Endothelial cell of umbilical vein (primary cell): ENCODE measurements at regions not wholly inside any gene's neighbourhood (a gene's known extent, or its start where the extent isn't known, plus 50 kb on each side); places are given as distances from the start of the nearest gene placed in this dataset.

Source experiments
- BruUV-seq: library from RNA; stranded (reverse); fragments of 400-500 nt; replicated peaks from 2 replicates; lab custom pipeline; 2021; lab: Mats Ljungman, UMichigan
- CTCF ChIA-PET: fragments of 300-600, 350-600 bp; sonication (Branson Sonifier 250); formaldehyde crosslinking; loops from one replicate; lab custom pipeline; 2021; ENCODE audit warnings: antibody characterized with exemption, inconsistent platforms; lab: Charles Lee
- POLR2A ChIA-PET: fragments of 300-600, 350-600 bp; sonication (Branson Sonifier 250); formaldehyde crosslinking; loops from one replicate; lab custom pipeline; 2021; ENCODE audit warnings: antibody characterized with exemption, inconsistent platforms; lab: Charles Lee
- DNase-seq: peaks from one replicate; pipeline ENCODE4 v3.0.0-alpha.2; 2011; ENCODE audit warnings: low read depth, low spot score
- FAIRE-seq: peaks from 2 replicates; lab custom pipeline; 2011; peaks lifted over from hg19 to GRCh38; lab: Jason Lieb, UNC
- H2AFZ ChIP-seq: 2 replicates; pipeline ENCODE4 v1.6.0; 2012; ENCODE audit warnings: low read depth, low read length, control low read depth, inconsistent platforms
- H3K27ac ChIP-seq: 2 replicates; pipeline ENCODE4 v1.5.1; 2011; ENCODE audit warnings: low read depth, mild to moderate bottlenecking, control low read depth, low read length, moderate library complexity; ENCODE audit not compliant: insufficient read depth
- H3K27me3 ChIP-seq, 2 experiments: 2 replicates each; pipeline versions ENCODE4 v1.6.0 to v1.6.1; 2011; ENCODE audit warnings: low read length in 2 of 2, mixed read lengths in 1 of 2; ENCODE audit not compliant: control insufficient read depth in 2 of 2, insufficient read depth in 2 of 2
- H3K36me3 ChIP-seq, 2 experiments: 2 replicates in 1 of 2; 3 replicates in 1 of 2; pipeline ENCODE4 v1.5.1; 2011; ENCODE audit warnings: low read length in 2 of 2, mild to moderate bottlenecking in 1 of 2, moderate library complexity in 1 of 2; ENCODE audit not compliant: control insufficient read depth in 2 of 2, insufficient read depth in 2 of 2; ENCODE audit errors: extremely low read depth in 1 of 2
- H3K4me1 ChIP-seq: 3 replicates; pipeline ENCODE4 v1.5.1; 2011; ENCODE audit warnings: mild to moderate bottlenecking, low read length; ENCODE audit not compliant: control insufficient read depth, insufficient read depth; ENCODE audit errors: extremely low read depth
- H3K4me2 ChIP-seq: 2 replicates; pipeline ENCODE4 v1.6.1; 2011; ENCODE audit warnings: low read length, control low read depth, mixed read lengths; ENCODE audit not compliant: insufficient read depth
- H3K4me3 ChIP-seq, 3 experiments: fragments of 200-600 bp in 1 of 3; sonication (generic), shearing (Covaris generic) in 1 of 3; replicated peaks in 1 of 3; 2 replicates each; pipeline ENCODE4 v1.5.1; 2011 to 2016; ENCODE audit warnings: control low read depth in 3 of 3, low read length in 3 of 3, mild to moderate bottlenecking in 2 of 3, inconsistent platforms in 1 of 3, low read depth in 1 of 3, moderate library complexity in 1 of 3; ENCODE audit not compliant: insufficient read depth in 1 of 3
- H3K79me2 ChIP-seq: 2 replicates; pipeline ENCODE4 v1.6.0; 2012; ENCODE audit warnings: low read length, inconsistent platforms; ENCODE audit not compliant: control insufficient read depth, insufficient read depth
- H3K9ac ChIP-seq: replicated peaks from 2 replicates; pipeline ENCODE3; 2011; ENCODE audit warnings: low read length, control low read depth; ENCODE audit not compliant: insufficient read depth; ENCODE audit errors: extremely low read depth
- H3K9me1 ChIP-seq: replicated peaks from 3 replicates; pipeline ENCODE4 v1.6.0; 2011; ENCODE audit warnings: mild to moderate bottlenecking, low read length; ENCODE audit not compliant: control insufficient read depth, insufficient read depth; ENCODE audit errors: extremely low read depth
- H3K9me3 ChIP-seq: replicated peaks from 2 replicates; pipeline ENCODE4 v1.5.1; 2012; ENCODE audit warnings: low read length, inconsistent platforms; ENCODE audit not compliant: control insufficient read depth, insufficient read depth
- H4K20me1 ChIP-seq: replicated peaks from 2 replicates; pipeline ENCODE3; 2011; ENCODE audit warnings: mild to moderate bottlenecking, low read length; ENCODE audit not compliant: control insufficient read depth, insufficient read depth; ENCODE audit errors: extremely low read depth
- EZH2 ChIP-seq: IDR thresholded peaks from 2 replicates; pipeline ENCODE4 v1.6.1; 2012; ENCODE audit warnings: borderline replicate concordance, low read depth, mild to moderate bottlenecking, moderate library complexity, low read length, inconsistent platforms; ENCODE audit not compliant: severe bottlenecking
- FOS ChIP-seq: IDR thresholded peaks from 2 replicates; pipeline ENCODE4 v1.6.1; 2011; ENCODE audit warnings: mild to moderate bottlenecking, low read length, moderate library complexity, borderline replicate concordance; ENCODE audit not compliant: insufficient read depth
- GATA2 ChIP-seq: IDR thresholded peaks from 2 replicates; pipeline ENCODE4 v1.7.0; 2011; ENCODE audit warnings: low read depth, mild to moderate bottlenecking, moderate library complexity, mixed read lengths, low read length; ENCODE audit not compliant: insufficient read length, insufficient read depth
- JUN ChIP-seq: IDR thresholded peaks from 2 replicates; pipeline ENCODE4 v1.6.1; 2011; ENCODE audit warnings: borderline replicate concordance, low read depth; ENCODE audit not compliant: insufficient read length, insufficient read depth
- MYC ChIP-seq: IDR thresholded peaks from one replicate; pipeline ENCODE4 v1.6.1; 2011; ENCODE audit warnings: mild to moderate bottlenecking, low read depth, low read length
- POLR2A ChIP-seq: IDR thresholded peaks from 2 replicates; pipeline ENCODE4 v1.6.1; 2012; ENCODE audit warnings: low read depth, mild to moderate bottlenecking, control low read depth, low read length
- POLR2AphosphoS5 ChIP-seq: IDR thresholded peaks from 2 replicates; pipeline ENCODE4 v1.6.1; 2012; ENCODE audit warnings: low read depth, mild to moderate bottlenecking, control low read depth, low read length, moderate library complexity; ENCODE audit not compliant: insufficient read depth
- dilution Hi-C: fragments of 300-500 bp; cut with MboI; formaldehyde crosslinking; loops from one replicate; pipeline ENCODE4 v1.15.0; 2019; ENCODE audit warnings: low sequenced_read_pairs; ENCODE audit not compliant: extremely low pct_ligation_motif_present
- intact Hi-C: fragments of 100-400 bp; cut with micrococcal nuclease; formaldehyde crosslinking; loops from one replicate; pipeline ENCODE4 v1.10.0; 2022
- TF ChIP-seq, protein P1 (sequence below), 2 donors: IDR thresholded peaks; 1 replicate in 1 of 2; 2 replicates in 1 of 2; pipeline ENCODE4 v1.5.1; 2011; ENCODE audit warnings: low read length in 2 of 2, mild to moderate bottlenecking in 2 of 2, moderate library complexity in 2 of 2, control low read depth in 1 of 2, inconsistent platforms in 1 of 2, low read depth in 1 of 2; ENCODE audit not compliant: insufficient read depth in 1 of 2; ENCODE audit errors: extremely low read depth in 1 of 2
- TF ChIP-seq, protein P2 (sequence below): IDR thresholded peaks from 2 replicates; pipeline ENCODE4 v1.6.1; 2011; ENCODE audit not compliant: insufficient read depth, insufficient read length

DNA sequence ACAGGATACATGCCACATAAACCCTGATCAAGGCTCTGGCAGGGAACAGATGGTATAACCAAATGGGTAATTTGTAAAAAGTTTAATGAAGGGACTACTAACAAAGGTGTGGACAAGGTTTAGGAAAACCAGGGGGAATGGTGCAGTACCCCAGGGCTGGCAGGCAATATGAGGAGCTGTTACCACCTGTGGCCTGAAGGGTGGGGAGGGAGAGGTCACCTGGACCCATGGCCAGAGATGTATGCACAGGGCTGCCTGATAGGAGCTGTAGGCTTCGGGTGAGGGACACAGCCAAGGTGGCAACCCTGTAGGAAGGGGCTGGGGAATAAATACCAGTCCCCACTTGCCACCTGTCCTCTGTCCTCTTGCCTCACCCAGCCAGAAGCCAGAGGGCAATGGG, 51.4 kb upstream of the ID3 start:
- H3K9me1 ChIP-seq = no peaks in the 10 kb centered on the region
- intact Hi-C loops (no loop called here), dilution Hi-C loops (no loop called here)
- H3K79me2 ChIP-seq = no peaks in the 10 kb centered on the region
- POLR2A ChIA-PET = no interaction called here
- no peak overlapping the region for H3K9ac ChIP-seq
- H3K9me3 ChIP-seq = no peaks in the 10 kb centered on the region
- FAIRE-seq (no peak), DNase-seq (no peak)
- no peak overlapping the region for H2AFZ ChIP-seq
- peaks cover 5 to 10% of the 10 kb centered on the region in 2 experiments for H3K27me3 ChIP-seq
- no peaks in the 10 kb centered on the region for H4K20me1 ChIP-seq
- BruUV-seq = no TSS peak
- TF ChIP-seq EZH2 (no peak), JUN (no peak), GATA2 (no peak), POLR2AphosphoS5 (no peak), FOS (no peak), MYC (no peak), POLR2A (no peak)
- TF ChIP-seq, protein P1, sequence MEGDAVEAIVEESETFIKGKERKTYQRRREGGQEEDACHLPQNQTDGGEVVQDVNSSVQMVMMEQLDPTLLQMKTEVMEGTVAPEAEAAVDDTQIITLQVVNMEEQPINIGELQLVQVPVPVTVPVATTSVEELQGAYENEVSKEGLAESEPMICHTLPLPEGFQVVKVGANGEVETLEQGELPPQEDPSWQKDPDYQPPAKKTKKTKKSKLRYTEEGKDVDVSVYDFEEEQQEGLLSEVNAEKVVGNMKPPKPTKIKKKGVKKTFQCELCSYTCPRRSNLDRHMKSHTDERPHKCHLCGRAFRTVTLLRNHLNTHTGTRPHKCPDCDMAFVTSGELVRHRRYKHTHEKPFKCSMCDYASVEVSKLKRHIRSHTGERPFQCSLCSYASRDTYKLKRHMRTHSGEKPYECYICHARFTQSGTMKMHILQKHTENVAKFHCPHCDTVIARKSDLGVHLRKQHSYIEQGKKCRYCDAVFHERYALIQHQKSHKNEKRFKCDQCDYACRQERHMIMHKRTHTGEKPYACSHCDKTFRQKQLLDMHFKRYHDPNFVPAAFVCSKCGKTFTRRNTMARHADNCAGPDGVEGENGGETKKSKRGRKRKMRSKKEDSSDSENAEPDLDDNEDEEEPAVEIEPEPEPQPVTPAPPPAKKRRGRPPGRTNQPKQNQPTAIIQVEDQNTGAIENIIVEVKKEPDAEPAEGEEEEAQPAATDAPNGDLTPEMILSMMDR (IDR thresholded peaks at IDR 0.05; ENCODE audit: extremely low read depth in 1 of 2, insufficient read depth in 1 of 2, low read depth in 1 of 2, low read length in 2 of 2) = no peak
- TF ChIP-seq, protein P2, sequence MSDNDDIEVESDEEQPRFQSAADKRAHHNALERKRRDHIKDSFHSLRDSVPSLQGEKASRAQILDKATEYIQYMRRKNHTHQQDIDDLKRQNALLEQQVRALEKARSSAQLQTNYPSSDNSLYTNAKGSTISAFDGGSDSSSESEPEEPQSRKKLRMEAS = no peak
- no peaks in the 10 kb centered on the region for H3K36me3 ChIP-seq
- H3K27ac ChIP-seq = no peak overlapping the region
- no peak overlapping the region for H3K4me2 ChIP-seq
- CTCF ChIA-PET = interaction anchor here (1.4 kb wide), 1 partner anchor 24 kb away, joined by 3 read pairs; no protein-coding TSS in a partner anchor
- no peaks in the 10 kb centered on the region for H3K4me1 ChIP-seq
- H3K4me3 ChIP-seq = no peak overlapping the region
